ENCODE measurements at regions not wholly inside any gene's neighbourhood (a gene's known extent, or its start where the extent isn't known, plus 50 kb on each side); places are given as distances from the start of the nearest gene placed in this dataset.

- Histone ChIP-seq H3K36me3 (ENCODE audit: insufficient read depth, low read length, poor library complexity, severe bottlenecking) (no peaks in the 10 kb centered on the region), H3K9me3 (ENCODE audit: low read depth, low read length, poor library complexity, severe bottlenecking) (no peaks in the 10 kb centered on the region), H3K4me1 (ENCODE audit: insufficient read depth, low read length, poor library complexity, severe bottlenecking) (no peaks in the 10 kb centered on the region), H3K27me3 (replicated peaks; ENCODE audit: insufficient read depth, low read depth, low read length, poor library complexity) (no peaks in the 10 kb centered on the region), H3K4me3 (ENCODE audit: low read depth, low read length, poor library complexity, severe bottlenecking) (no peak overlapping the region), H3K27ac (ENCODE audit: low read depth, low read length, poor library complexity, severe bottlenecking) (no peak overlapping the region)
- DNase-seq (ENCODE audit: low spot score): no peak
- BruUV-seq (replicated peaks): no TSS peak
- intact Hi-C loops (cut with micrococcal nuclease; ENCODE audit: unreplicated experiment): no loop called here
- TF ChIP-seq CTCF (conservative IDR thresholded peaks at IDR 0.05; ENCODE audit: low read depth, low read length): no peak
- TF ChIP-seq EZH2 (IDR thresholded peaks at IDR 0.05; ENCODE audit: borderline replicate concordance, low read depth, low read length, poor library complexity, severe bottlenecking): no peak
- CTCF ChIA-PET: no interaction called here
- POLR2A ChIA-PET (ENCODE audit: low non-redundant PET): no interaction called here
Observed at GRCh38 chr1:228801068-228801467, 65.8 kb downstream of the RHOU start.

GRCh38 chr1:228802386-228803220 lies 67.3 kb downstream of the RHOU start:
- POLR2A ChIA-PET (ENCODE audit: low non-redundant PET): no interaction called here

GRCh38 chr1:228803421-228803820 lies 68.1 kb downstream of the RHOU start:
- Histone ChIP-seq H3K4me1 (ENCODE audit: insufficient read depth, low read length, poor library complexity, severe bottlenecking) (no peaks in the 10 kb centered on the region), H3K4me3 (ENCODE audit: low read depth, low read length, poor library complexity, severe bottlenecking) (no peak overlapping the region), H3K27me3 (replicated peaks; ENCODE audit: insufficient read depth, low read depth, low read length, poor library complexity) (no peaks in the 10 kb centered on the region), H3K9me3 (ENCODE audit: low read depth, low read length, poor library complexity, severe bottlenecking) (no peaks in the 10 kb centered on the region), H3K36me3 (ENCODE audit: insufficient read depth, low read length, poor library complexity, severe bottlenecking) (no peaks in the 10 kb centered on the region), H3K27ac (ENCODE audit: low read depth, low read length, poor library complexity, severe bottlenecking) (no peak overlapping the region)
- ChIA-PET POLR2A (ENCODE audit: low non-redundant PET) (no interaction called here), CTCF (no interaction called here)
- no peak for DNase-seq (ENCODE audit: low spot score)
- no peak for TF ChIP-seq CTCF (conservative IDR thresholded peaks at IDR 0.05; ENCODE audit: low read depth, low read length)
- TF ChIP-seq EZH2 (IDR thresholded peaks at IDR 0.05; ENCODE audit: borderline replicate concordance, low read depth, low read length, poor library complexity, severe bottlenecking): no peak
- intact Hi-C loops (cut with micrococcal nuclease; ENCODE audit: unreplicated experiment): no loop called here
- BruUV-seq (replicated peaks): no TSS peak

More at GRCh38 chr1:228802386-228803220, 67.3 kb downstream of the RHOU start:
- Histone ChIP-seq H3K4me3 (ENCODE audit: low read depth, low read length, poor library complexity, severe bottlenecking) (no peak overlapping the region), H3K9me3 (ENCODE audit: low read depth, low read length, poor library complexity, severe bottlenecking) (no peaks in the 10 kb centered on the region), H3K27ac (ENCODE audit: low read depth, low read length, poor library complexity, severe bottlenecking) (no peak overlapping the region), H3K36me3 (ENCODE audit: insufficient read depth, low read length, poor library complexity, severe bottlenecking) (no peaks in the 10 kb centered on the region), H3K27me3 (replicated peaks; ENCODE audit: insufficient read depth, low read depth, low read length, poor library complexity) (no peaks in the 10 kb centered on the region), H3K4me1 (ENCODE audit: insufficient read depth, low read length, poor library complexity, severe bottlenecking) (no peaks in the 10 kb centered on the region)
- intact Hi-C loops (cut with micrococcal nuclease; ENCODE audit: unreplicated experiment): no loop called here
- TF ChIP-seq EZH2 (IDR thresholded peaks at IDR 0.05; ENCODE audit: borderline replicate concordance, low read depth, low read length, poor library complexity, severe bottlenecking) (no peak), CTCF (conservative IDR thresholded peaks at IDR 0.05; ENCODE audit: low read depth, low read length) (no peak)
- no peak for DNase-seq (ENCODE audit: low spot score)
- BruUV-seq (replicated peaks): no TSS peak
- CTCF ChIA-PET: no interaction called here
